Bone marrow (tissue), 2 donors: ENCODE measurements at regions not wholly inside any gene's neighbourhood (a gene's known extent, or its start where the extent isn't known, plus 50 kb on each side); places are given as distances from the start of the nearest gene placed in this dataset.

ENCODE experiments used
- DNase-seq, 2 donors: peaks; one replicate each; lab custom pipeline; 2025; lab: John Stamatoyannopoulos, UW

DNA sequence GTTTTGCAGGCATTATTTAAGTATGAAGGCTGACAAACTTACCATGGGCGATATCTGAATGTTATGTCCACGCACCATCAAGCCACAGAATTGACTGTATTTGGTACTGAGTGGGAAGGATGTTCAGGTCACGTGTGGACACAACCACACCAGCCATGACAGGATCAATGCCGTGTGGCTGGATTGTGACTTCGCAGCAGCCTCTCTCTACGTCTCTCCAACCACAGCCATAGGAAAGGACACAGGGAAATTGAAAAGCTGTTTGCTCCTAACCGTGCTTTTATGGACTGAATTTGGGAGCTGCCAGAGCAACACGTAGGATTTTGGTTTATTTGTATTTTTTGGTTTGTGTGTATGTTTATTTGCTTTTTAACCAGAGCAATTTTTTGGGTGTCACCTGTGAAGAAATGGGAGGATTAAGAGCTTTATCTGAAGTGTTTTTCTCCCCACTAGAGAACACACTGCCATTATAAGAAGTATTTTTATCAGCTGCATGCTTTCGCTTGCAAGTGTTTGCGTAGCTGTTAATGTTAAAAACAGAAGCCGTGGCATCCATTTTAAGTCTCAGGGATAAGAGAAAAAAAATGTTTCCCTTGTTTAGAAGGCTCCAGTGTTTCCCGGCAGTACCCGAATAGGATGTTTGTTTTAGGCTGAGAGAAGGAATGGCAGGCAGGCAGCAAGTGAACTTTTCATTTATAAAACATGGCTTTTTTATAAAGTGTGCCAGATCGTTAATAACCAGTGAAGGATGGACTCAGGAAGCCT, 401.1 kb upstream of the NFE2L3 start:
- no peak for DNase-seq

- no peak for DNase-seq
Measured at GRCh38 chr7:25752154-25752553, 399.8 kb upstream of the NFE2L3 start.

GRCh38 chr7:25752967-25753791, 398.8 kb upstream of the NFE2L3 start:
- no peak for DNase-seq

DNA sequence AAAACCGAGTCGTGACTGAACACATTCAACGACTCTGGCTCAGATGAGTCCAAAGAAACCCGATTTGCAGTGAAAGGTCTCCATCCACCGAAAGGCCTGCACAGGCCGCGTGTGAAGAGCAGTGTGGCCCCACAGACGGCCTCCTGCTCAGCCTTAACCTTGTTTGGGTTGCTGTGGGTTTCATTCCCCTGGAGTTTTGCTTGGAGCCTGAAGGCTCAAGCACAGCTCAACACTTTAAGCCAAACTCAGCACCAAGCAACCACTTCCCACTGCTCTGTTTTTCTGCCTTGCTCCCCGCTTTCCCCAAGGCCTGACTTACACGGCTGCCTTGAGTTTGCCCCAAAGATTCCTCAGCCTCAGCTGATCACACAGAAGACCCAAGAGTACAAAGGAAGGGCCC, 398.2 kb upstream of the NFE2L3 start:
- DNase-seq = no peak

DNA sequence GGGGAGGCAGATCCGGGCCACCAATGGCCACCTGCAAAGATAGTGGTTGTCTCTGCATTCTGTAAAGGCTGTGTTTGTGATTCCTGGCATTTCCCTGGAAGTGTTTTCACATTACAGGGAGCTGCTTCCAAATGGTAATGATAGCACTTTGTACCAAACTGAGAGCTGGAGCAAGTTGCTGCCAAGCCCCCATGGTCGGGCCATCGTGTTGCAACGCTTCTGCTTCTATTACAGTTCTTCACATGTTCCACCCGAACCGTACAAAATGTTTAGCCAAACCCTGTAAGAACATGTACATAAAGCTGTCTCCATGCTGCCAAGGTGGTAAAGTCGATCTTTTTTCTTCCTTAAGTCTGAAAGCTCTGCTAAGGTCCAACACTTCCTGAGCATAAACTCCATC, 397.7 kb upstream of the NFE2L3 start:
- no peak for DNase-seq

GRCh38 chr7:25754751-25755150, 397.2 kb upstream of the NFE2L3 start:
- no peak for DNase-seq

GRCh38 chr7:25756601-25757000, 395.4 kb upstream of the NFE2L3 start:
- no peak for DNase-seq

- DNase-seq = no peak
Measured at GRCh38 chr7:25758559-25758958, 393.4 kb upstream of the NFE2L3 start.

- DNase-seq = no peak
Measured at GRCh38 chr7:25759286-25759685, 392.7 kb upstream of the NFE2L3 start.

DNA sequence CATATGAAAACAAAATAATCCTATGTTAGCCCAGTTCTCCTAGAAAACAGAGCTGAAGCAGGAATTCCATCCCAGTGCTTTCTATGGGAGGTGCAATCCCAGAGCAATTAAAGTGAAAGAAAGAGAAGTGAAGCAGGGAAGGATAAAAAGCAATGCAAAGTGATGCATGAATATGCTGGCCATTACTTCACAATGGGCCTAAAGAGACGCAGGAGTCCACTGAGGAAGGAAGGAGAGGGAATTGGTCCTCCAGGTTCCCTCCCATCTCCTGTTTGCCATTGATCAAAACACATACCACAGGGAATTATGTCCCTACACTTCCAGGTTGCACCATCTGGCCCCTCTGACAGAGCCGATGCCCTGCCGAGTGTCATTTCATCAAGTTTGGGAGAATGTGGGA, 392.2 kb upstream of the NFE2L3 start:
- no peak for DNase-seq

- DNase-seq = no peak
Measured at GRCh38 chr7:25762511-25763462, 389.2 kb upstream of the NFE2L3 start.

DNA sequence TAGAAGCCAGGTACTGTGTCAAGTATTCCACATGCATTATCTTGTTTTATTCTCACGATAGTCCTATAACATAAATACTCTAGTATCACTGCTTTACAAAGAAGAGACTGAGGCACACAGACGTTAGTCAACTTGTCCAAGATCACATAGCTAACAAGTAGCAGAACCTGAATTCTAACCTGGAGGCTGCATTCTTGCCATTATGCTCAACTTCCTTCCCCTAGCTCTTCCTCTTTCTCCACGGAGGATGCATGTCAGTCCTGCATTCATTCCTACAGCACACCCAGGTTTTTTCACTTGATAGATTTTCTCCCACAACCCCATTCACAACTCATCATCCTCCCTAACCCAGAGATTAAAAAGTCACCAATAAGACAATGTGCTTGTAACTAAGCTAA, 388.5 kb upstream of the NFE2L3 start:
- DNase-seq = no peak

- DNase-seq = no peak
Measured at GRCh38 chr7:25765110-25765655, 386.8 kb upstream of the NFE2L3 start.

DNA sequence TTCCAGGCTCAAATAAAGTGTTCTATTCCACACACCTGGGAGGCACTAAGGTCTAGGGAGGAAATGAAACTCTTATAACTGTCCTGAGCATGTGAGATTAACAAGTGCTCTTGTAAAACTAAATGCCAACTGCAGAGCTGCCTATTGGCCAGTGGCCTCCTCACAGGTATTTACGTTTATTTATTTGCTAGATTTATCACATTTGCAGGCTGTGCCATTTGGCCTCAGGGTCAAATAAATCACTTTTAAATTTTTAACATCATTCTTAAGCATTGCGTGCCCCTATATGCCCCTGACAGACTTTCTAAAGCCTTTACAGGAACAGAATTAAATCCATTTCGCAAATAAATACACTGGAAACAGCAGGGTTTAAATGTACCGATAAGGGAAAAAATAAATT, 381.8 kb upstream of the NFE2L3 start:
- no peak for DNase-seq

- DNase-seq = no peak
Measured at GRCh38 chr7:25770670-25771069, 381.3 kb upstream of the NFE2L3 start.

DNA sequence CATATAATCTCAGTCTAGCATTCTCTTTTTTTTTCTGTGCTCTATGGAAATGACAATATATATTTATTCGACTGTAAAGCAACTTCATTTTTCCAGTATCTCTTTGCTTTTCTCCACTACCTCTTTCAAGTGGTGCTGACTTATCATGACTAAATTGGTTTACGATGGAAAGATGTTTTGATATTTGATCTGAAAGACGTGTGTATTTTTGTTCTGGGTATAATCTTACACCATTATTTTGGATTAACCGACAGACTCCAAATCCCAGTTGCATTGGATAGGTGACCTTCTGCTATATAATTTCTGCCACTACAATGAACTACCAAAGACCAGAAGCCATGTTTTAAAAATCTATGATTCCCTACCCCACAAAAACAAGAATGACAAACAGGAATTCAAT, 380.5 kb upstream of the NFE2L3 start:
- DNase-seq = no peak

- no peak for DNase-seq
Measured at GRCh38 chr7:25772802-25773201, 379.2 kb upstream of the NFE2L3 start.

DNA sequence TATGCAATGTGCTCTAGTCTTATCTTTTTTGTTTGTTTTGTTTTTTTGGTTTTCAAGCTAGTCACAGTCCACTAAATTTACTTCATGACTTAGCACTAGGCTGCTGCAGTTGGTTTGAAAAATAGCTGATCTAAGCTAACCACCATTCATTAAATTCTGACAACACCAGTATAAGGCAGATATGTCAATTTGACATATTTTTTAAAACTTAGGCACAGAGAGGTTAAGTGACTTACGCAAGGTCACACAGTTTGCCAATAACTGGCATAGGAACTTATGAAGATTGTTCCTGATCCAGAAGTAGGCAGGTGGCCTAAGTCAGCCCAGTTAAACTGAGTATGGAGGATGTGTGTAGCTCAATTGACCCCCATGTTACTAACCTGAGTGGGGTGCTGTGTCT, 377.3 kb upstream of the NFE2L3 start:
- no peak for DNase-seq

- no peak for DNase-seq
Measured at GRCh38 chr7:25775570-25775969, 376.4 kb upstream of the NFE2L3 start.

- no peak for DNase-seq
Measured at GRCh38 chr7:25775999-25776743, 375.8 kb upstream of the NFE2L3 start.

- no peak for DNase-seq
Measured at GRCh38 chr7:25776744-25777123, 375.3 kb upstream of the NFE2L3 start.
